ENCODE measurements at regions not wholly inside any gene's neighbourhood (a gene's known extent, or its start where the extent isn't known, plus 50 kb on each side); places are given as distances from the start of the nearest gene placed in this dataset.

DNA sequence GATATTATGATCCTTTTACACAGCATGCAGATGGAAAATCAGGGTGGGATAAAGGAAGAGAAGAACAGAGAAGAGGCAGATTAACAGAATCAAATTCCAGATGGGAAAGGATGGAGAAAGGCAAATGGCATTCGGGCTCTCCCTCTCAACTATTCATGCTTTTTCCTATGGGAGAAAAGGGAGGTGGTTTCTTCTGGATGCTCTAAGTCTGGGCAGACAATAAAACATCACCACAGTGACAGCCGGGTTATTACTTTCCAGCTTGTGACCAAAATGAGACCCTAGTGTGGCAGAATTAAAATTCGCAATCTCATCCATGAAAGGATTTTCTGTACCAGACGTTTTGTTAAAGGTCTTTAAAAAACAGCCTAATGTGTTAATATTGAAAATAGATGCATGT lies 440.7 kb downstream of the RND3 start:
- in situ Hi-C loops (cut with MboI; ENCODE audit: low pct_unique_long_range_greater_than_20kb, low sequenced_read_pairs, unreplicated experiment): no loop called here
- TF ChIP-seq, protein P1, sequence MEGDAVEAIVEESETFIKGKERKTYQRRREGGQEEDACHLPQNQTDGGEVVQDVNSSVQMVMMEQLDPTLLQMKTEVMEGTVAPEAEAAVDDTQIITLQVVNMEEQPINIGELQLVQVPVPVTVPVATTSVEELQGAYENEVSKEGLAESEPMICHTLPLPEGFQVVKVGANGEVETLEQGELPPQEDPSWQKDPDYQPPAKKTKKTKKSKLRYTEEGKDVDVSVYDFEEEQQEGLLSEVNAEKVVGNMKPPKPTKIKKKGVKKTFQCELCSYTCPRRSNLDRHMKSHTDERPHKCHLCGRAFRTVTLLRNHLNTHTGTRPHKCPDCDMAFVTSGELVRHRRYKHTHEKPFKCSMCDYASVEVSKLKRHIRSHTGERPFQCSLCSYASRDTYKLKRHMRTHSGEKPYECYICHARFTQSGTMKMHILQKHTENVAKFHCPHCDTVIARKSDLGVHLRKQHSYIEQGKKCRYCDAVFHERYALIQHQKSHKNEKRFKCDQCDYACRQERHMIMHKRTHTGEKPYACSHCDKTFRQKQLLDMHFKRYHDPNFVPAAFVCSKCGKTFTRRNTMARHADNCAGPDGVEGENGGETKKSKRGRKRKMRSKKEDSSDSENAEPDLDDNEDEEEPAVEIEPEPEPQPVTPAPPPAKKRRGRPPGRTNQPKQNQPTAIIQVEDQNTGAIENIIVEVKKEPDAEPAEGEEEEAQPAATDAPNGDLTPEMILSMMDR (IDR thresholded peaks at IDR 0.05; ENCODE audit: extremely low read depth, insufficient read depth, missing control alignments): no peak
- DNase-seq (ENCODE audit: low spot score): no peak

DNA sequence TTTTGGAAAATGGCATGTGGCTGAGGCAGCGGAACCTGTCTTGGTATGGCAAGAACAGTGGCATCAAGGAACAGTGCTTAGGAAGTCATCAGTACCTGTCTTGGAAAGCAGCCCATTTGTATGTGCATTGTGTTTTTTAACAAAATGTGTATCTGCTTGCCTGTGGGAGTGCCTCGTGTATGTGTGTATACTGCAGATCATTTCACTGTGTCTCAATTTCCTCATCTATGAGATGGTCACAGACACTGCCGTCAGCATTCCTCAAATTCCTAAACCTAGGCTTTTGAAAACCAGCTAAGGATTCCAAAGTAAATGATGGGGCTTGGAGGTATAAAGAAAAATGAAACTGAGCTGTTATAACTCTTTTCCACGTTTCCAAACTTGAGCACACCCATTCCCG lies 441.3 kb downstream of the RND3 start:
- TF ChIP-seq, protein P1 (IDR thresholded peaks at IDR 0.05; ENCODE audit: extremely low read depth, insufficient read depth, missing control alignments): no peak
- in situ Hi-C loops (cut with MboI; ENCODE audit: low pct_unique_long_range_greater_than_20kb, low sequenced_read_pairs, unreplicated experiment): no loop called here
- DNase-seq (ENCODE audit: low spot score): no peak

DNA sequence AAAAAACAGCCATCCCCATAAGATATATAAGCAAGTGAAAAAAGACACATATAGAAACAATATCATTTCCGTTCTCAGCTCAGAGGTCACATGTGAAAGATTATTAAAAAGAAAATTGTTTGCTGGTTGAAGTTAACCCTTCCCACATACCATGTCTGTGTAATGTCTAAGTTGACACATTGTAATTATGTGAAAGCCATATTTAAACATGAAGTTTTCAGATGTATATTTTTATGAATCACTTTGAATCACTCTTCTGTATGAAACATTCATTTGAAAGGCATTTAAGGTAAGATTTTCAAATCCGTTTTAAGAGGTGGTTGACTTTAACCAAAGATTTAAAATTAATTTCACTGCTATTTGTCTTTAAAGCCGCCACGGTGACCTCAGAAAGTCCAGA lies 441.9 kb downstream of the RND3 start:
- in situ Hi-C loops (cut with MboI; ENCODE audit: low pct_unique_long_range_greater_than_20kb, low sequenced_read_pairs, unreplicated experiment): no loop called here
- no peak for DNase-seq (ENCODE audit: low spot score)

DNA sequence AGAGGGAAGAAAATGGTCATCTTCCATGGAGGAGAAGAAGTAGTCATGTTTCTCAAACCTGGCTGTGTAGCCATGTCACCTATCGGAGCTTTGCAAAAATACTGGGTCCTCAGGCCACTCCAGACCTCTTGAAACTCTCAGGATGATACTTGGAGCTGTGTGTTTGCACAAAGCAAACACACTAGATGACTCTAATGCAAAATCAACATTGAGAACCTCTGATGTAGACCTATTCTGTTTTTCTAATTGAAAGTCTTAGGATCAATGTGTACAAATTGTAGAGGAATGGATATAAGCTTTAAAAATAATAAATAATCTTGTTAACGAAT lies 444.3 kb downstream of the RND3 start:
- TF ChIP-seq, protein P1 (IDR thresholded peaks at IDR 0.05; ENCODE audit: extremely low read depth, insufficient read depth, missing control alignments): no peak
- in situ Hi-C loops (cut with MboI; ENCODE audit: low pct_unique_long_range_greater_than_20kb, low sequenced_read_pairs, unreplicated experiment): no loop called here
- no peak for DNase-seq (ENCODE audit: low spot score)

More for the DNA sequence above, 441.9 kb downstream of the RND3 start:
- TF ChIP-seq, protein P1 (IDR thresholded peaks at IDR 0.05; ENCODE audit: extremely low read depth, insufficient read depth, missing control alignments): no peak

DNA sequence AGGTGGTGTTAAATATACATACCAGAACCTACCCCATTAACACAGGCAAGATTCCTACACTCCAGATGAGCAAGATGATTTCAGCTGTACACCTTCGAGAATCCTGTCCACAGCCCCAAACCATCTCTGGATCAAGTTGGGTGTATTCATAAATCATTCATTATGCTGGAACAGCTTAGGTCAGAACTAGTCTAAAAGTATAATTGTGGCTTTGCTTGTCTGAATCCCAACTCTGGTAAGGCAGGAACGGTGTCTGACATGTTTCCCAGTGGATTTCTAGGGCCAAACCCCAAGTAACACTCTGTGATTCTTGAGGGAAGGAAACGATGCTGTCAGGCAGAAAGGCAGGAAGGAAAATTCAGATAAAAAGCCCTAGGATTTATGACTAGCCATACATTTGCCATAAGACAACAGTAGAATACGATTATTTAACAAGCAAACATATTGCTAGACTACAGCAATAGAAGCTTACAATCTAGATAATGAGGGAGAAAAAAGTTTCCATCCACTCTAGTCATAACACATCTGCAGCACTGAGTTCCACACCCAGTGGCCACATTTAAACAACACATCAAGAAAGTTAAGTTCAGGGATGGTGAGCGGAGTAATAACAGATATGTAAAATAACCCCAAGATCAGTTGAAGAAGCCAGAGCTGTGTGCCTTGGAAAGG lies 444.8 kb downstream of the RND3 start:
- TF ChIP-seq, protein P1 (IDR thresholded peaks at IDR 0.05; ENCODE audit: extremely low read depth, insufficient read depth, missing control alignments): no peak
- in situ Hi-C loops (cut with MboI; ENCODE audit: low pct_unique_long_range_greater_than_20kb, low sequenced_read_pairs, unreplicated experiment): no loop called here
- no peak for DNase-seq (ENCODE audit: low spot score)

DNA sequence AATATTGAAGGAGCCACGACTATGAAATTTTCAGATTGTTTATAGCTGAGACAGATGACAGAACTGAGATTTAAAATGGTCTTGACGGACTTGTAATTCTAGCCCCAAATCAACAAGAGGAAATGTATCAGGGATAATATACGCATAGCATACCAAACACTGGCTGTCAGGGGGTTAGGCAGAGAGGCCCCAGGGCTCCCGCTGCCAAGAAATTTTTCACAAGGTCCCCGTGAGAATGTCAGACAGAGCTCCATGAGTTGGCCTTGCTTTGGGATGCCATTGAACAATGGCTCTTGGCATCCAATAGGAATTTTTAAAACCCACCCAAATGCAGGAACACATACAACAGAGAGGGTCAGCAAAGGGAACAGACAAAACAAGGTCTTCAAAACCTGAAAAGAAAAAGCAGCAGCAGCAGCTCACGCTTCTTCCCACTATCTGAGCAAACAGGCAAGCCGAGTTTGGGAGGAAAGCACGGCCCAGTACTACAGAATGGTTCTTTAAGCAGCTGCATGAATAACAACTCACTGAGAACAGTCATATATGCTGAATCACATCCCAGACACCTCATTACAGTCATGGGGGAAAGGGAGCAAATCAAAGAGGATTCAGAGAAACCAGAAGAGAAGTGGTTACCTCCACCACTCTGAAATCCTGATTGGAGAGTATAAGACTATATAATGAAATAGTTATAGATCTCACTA lies 445.6 kb downstream of the RND3 start:
- DNase-seq (ENCODE audit: low spot score): no peak
- in situ Hi-C loops (cut with MboI; ENCODE audit: low pct_unique_long_range_greater_than_20kb, low sequenced_read_pairs, unreplicated experiment): no loop called here
- TF ChIP-seq, protein P1 (IDR thresholded peaks at IDR 0.05; ENCODE audit: extremely low read depth, insufficient read depth, missing control alignments): no peak

Measured in GM13977 (cell line).